ENCODE measurements at regions not wholly inside any gene's neighbourhood (a gene's known extent, or its start where the extent isn't known, plus 50 kb on each side); places are given as distances from the start of the nearest gene placed in this dataset.
"Not testable (repeated sequence)": the region's sequence is repeated elsewhere in the genome, so short reads cannot be mapped to it uniquely, and the experiment has no call there.

GRCh38 chr1:224023122-224023521, 90.8 kb upstream of the FBXO28 start:
- not testable (repeated sequence) for TF ChIP-seq CTCF (conservative IDR thresholded peaks at IDR 0.05 in 1 of 2, IDR thresholded peaks at IDR 0.05 in 1 of 2; ENCODE audit: low read depth in 1 of 2, low read length in 2 of 2); EZH2 (IDR thresholded peaks at IDR 0.05; ENCODE audit: low read length, missing control alignments)

Measured in fibroblast of lung (primary cell).